Thoracic aorta (tissue), 2 donors: ENCODE measurements at regions not wholly inside any gene's neighbourhood (a gene's known extent, or its start where the extent isn't known, plus 50 kb on each side); places are given as distances from the start of the nearest gene placed in this dataset.
"Not testable (repeated sequence)": the region's sequence is repeated elsewhere in the genome, so short reads cannot be mapped to it uniquely, and the experiment has no call there.

ENCODE experiments used
- ATAC-seq: fragments of 150-250 bp; one replicate; pipeline ENCODE4 v1.8.0; 2017; ENCODE audit warnings: low read depth; ENCODE audit not compliant: insufficient number of reproducible peaks, low FRiP score
- DNase-seq: peaks from one replicate; pipeline ENCODE4 v3.0.0-alpha.2; 2020; ENCODE audit warnings: low spot score
- H3K27ac ChIP-seq, 2 donors: fragments of 200-600 bp; sonication (generic); 1 replicate in 1 of 2; 2 replicates in 1 of 2; pipeline ENCODE4 v1.5.1; 2016; ENCODE audit warnings: mild to moderate bottlenecking in 2 of 2, moderate library complexity in 2 of 2
- H3K27me3 ChIP-seq: fragments of 200-600 bp; sonication (generic); replicated peaks from 2 replicates; pipeline ENCODE4 v1.6.0; 2016; ENCODE audit warnings: mild to moderate bottlenecking; ENCODE audit not compliant: insufficient read depth
- H3K36me3 ChIP-seq: fragments of 200-600 bp; sonication (generic); one replicate; pipeline ENCODE4 v1.5.1; 2016
- H3K4me1 ChIP-seq, 2 donors: fragments of 200-600 bp; sonication (generic); 1 replicate in 1 of 2; 2 replicates in 1 of 2; pipeline versions ENCODE4 v1.5.1 to v1.6.0; 2016; ENCODE audit warnings: low read depth in 2 of 2, mild to moderate bottlenecking in 1 of 2; ENCODE audit not compliant: control insufficient read depth in 1 of 2
- H3K4me3 ChIP-seq: fragments of 200-600 bp; sonication (generic); 2 replicates; pipeline ENCODE4 v1.5.1; 2016; ENCODE audit warnings: mild to moderate bottlenecking
- H3K9me3 ChIP-seq: fragments of 200-600 bp; sonication (generic); 2 replicates; pipeline ENCODE4 v1.5.1; 2016
- CTCF ChIP-seq: fragments of 200-600 bp; sonication (generic); IDR thresholded peaks from one replicate; pipeline ENCODE4 v1.5.1; 2019; ENCODE audit warnings: antibody characterized with exemption

- Histone ChIP-seq H3K9me3 (no peaks in the 10 kb centered on the region), H3K4me3 (no peak overlapping the region), H3K27ac (no peak overlapping the region), H3K36me3 (no peaks in the 10 kb centered on the region), H3K4me1 (no peaks in the 10 kb centered on the region), H3K27me3 (no peaks in the 10 kb centered on the region)
- no peak for DNase-seq
- ATAC-seq, result no peak
- TF ChIP-seq CTCF, result no peak
These were observed 67.8 kb upstream of the LSM6 start for GRCh38 chr4:146107587-146108240.

- no peak for ATAC-seq
- no peaks in the 10 kb centered on the region for H3K36me3 ChIP-seq
- H3K4me3 ChIP-seq, result no peak overlapping the region
- no peak for TF ChIP-seq CTCF
- no peaks in the 10 kb centered on the region for H3K27me3 ChIP-seq
- DNase-seq, result no peak
- no peaks in the 10 kb centered on the region for H3K9me3 ChIP-seq
- no peaks in the 10 kb centered on the region for H3K4me1 ChIP-seq
- H3K27ac ChIP-seq, result no peak overlapping the region
These were observed 70.1 kb upstream of the LSM6 start for GRCh38 chr4:146105464-146105863.

DNA sequence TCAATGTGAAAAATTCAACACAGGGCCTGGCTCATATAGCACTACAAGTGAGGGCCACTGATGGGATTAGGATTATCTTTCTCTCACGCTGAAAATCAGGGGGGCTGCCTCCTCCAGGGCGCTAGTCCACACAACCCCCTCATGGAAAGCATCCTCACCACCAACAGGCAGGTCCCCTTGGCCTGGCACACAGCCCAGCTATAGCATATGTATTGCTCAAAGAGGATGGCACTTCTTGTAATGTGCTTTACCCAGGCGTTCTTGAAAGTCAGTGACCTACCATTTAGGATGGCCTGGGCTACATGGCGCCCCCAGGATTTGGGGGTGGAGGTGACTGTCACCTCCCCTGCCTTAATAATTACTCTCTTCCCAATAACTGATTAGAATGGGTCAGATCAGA, 71.0 kb upstream of the LSM6 start:
- no peak for ATAC-seq
- no peak for DNase-seq
- H3K27me3 ChIP-seq, result no peaks in the 10 kb centered on the region
- H3K4me1 ChIP-seq, result no peaks in the 10 kb centered on the region
- H3K9me3 ChIP-seq, result no peaks in the 10 kb centered on the region
- no peak overlapping the region for H3K27ac ChIP-seq
- no peaks in the 10 kb centered on the region for H3K36me3 ChIP-seq
- H3K4me3 ChIP-seq, result no peak overlapping the region
- TF ChIP-seq CTCF, result no peak

DNA sequence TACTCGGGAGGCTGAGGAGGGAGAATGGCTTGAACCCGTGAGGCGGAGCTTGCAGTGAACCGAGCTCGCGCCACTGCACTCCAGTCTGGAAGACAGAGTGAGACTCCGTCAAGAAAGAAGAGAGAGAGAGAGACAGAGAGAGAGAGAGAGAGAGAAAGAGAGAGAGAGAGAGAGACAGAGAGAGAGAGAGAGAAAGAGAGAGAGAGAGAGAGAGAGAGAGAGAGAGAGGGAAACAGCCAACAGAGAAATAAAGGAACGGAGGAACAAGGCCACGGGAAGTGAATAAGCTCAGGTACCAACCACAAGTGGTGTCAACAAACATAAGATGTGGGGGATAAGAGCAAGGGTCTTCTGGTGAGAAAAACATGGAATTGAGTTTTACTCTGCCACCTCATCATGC, 71.5 kb upstream of the LSM6 start:
- not testable (repeated sequence) for H3K4me1 ChIP-seq, DNase-seq, H3K4me3 ChIP-seq, H3K36me3 ChIP-seq, ATAC-seq, H3K9me3 ChIP-seq, H3K27ac ChIP-seq, H3K27me3 ChIP-seq

DNA sequence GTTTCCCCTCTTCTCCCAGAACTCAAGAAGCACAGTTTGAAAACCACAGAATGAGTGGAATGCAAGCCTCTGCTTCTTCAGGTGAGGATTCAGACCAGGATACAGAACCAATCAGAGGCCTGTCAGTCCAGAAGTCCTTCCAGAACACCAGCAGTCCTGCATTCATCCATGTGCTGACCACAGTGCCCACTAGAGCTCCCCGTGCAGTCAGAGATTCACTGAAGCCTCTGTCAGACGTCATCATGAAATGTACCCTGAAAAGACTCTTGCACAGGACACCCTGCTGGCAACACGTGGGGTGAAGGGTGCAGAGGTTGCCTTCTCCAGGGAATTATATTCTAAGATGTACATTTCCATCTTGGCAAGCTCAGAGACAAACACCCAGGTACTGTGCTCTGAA, 75.9 kb upstream of the LSM6 start:
- ATAC-seq, result no peak
- Histone ChIP-seq H3K4me1 (no peaks in the 10 kb centered on the region), H3K36me3 (no peaks in the 10 kb centered on the region), H3K4me3 (no peak overlapping the region), H3K27ac (no peak overlapping the region), H3K27me3 (no peaks in the 10 kb centered on the region), H3K9me3 (no peaks in the 10 kb centered on the region)
- no peak for DNase-seq
- TF ChIP-seq CTCF, result no peak

- Histone ChIP-seq H3K36me3 (no peaks in the 10 kb centered on the region), H3K9me3 (no peaks in the 10 kb centered on the region), H3K27ac (no peak overlapping the region), H3K4me3 (no peak overlapping the region), H3K27me3 (no peaks in the 10 kb centered on the region), H3K4me1 (no peaks in the 10 kb centered on the region)
- ATAC-seq (no peak), DNase-seq (no peak)
- TF ChIP-seq CTCF, result no peak
These were observed 76.5 kb upstream of the LSM6 start for GRCh38 chr4:146098978-146099377.
